GM23338 (cell line): ENCODE measurements at regions not wholly inside any gene's neighbourhood (a gene's known extent, or its start where the extent isn't known, plus 50 kb on each side); places are given as distances from the start of the nearest gene placed in this dataset.

Experiments used
- ATAC-seq: fragments of 200-7000 bp; cut with Tn5 transposase; 3 replicates; pipeline ENCODE4 v1.9.1; 2020
- DNase-seq: peaks from one replicate; pipeline ENCODE4 v3.0.0-alpha.2; 2015; ENCODE audit warnings: low spot score
- H2AFZ ChIP-seq: fragments of 200-600 bp; sonication (generic); 2 replicates; pipeline ENCODE4 v1.8.0; 2016; ENCODE audit warnings: antibody characterized with exemption, mild to moderate bottlenecking, moderate library complexity
- H3F3A ChIP-seq: fragments of 200-600 bp; sonication (generic); replicated peaks from 2 replicates; pipeline ENCODE4 v1.8.0; 2017; ENCODE audit warnings: antibody characterized with exemption, mixed run types, low read depth
- H3K27ac ChIP-seq: fragments of 200-600 bp; sonication (generic); 2 replicates; pipeline ENCODE4 v1.6.1; 2016; ENCODE audit warnings: low read depth
- H3K27me3 ChIP-seq: fragments of 200-600 bp; sonication (generic); 2 replicates; pipeline ENCODE4 v1.8.0; 2016; ENCODE audit warnings: mild to moderate bottlenecking, mixed run types, moderate library complexity; ENCODE audit not compliant: insufficient read depth
- H3K36me3 ChIP-seq: fragments of 200-600 bp; sonication (generic); 2 replicates; pipeline ENCODE4 v1.8.0; 2016; ENCODE audit warnings: mild to moderate bottlenecking; ENCODE audit not compliant: insufficient read depth
- H3K4me1 ChIP-seq: fragments of 200-600 bp; sonication (generic); 2 replicates; pipeline ENCODE4 v1.8.0; 2016; ENCODE audit warnings: mild to moderate bottlenecking, moderate library complexity; ENCODE audit not compliant: insufficient read depth
- H3K4me2 ChIP-seq: fragments of 200-600 bp; sonication (generic); 2 replicates; pipeline ENCODE4 v1.7.1; 2017; ENCODE audit warnings: mixed run types
- H3K4me3 ChIP-seq: fragments of 200-600 bp; sonication (generic); 2 replicates; pipeline ENCODE4 v1.6.1; 2016; ENCODE audit warnings: mixed run types
- H3K79me2 ChIP-seq: fragments of 200-600 bp; sonication (generic); replicated peaks from 2 replicates; pipeline ENCODE4 v1.8.0; 2017; ENCODE audit warnings: mild to moderate bottlenecking; ENCODE audit not compliant: insufficient read depth
- H3K9me2 ChIP-seq: fragments of 200-600 bp; sonication (generic); 2 replicates; pipeline ENCODE4 v1.8.0; 2017; ENCODE audit not compliant: insufficient read depth
- H4K20me1 ChIP-seq: fragments of 200-600 bp; sonication (generic); replicated peaks from 2 replicates; pipeline ENCODE4 v1.8.0; 2017; ENCODE audit warnings: mild to moderate bottlenecking; ENCODE audit not compliant: insufficient read depth
- H3K27ac Mint-ChIP-seq: 2 replicates; pipeline ENCODE4 v1.8.0; 2020; ENCODE audit warnings: inconsistent platforms, mild to moderate bottlenecking, moderate library complexity, mixed read lengths
- H3K27me3 Mint-ChIP-seq: 3 replicates; pipeline ENCODE4 v1.8.0; 2022; ENCODE audit warnings: low read depth, mild to moderate bottlenecking, moderate library complexity, mixed read lengths, inconsistent platforms; ENCODE audit not compliant: insufficient read depth, poor library complexity
- H3K36me3 Mint-ChIP-seq: 3 replicates; pipeline ENCODE4 v1.8.0; 2021; ENCODE audit warnings: low read depth, mild to moderate bottlenecking, inconsistent platforms, moderate library complexity, mixed read lengths
- H3K4me1 Mint-ChIP-seq: 3 replicates; pipeline ENCODE4 v1.8.0; 2020; ENCODE audit warnings: mild to moderate bottlenecking, inconsistent platforms, mixed read lengths
- H3K4me3 Mint-ChIP-seq: 3 replicates; pipeline ENCODE4 v1.8.0; 2021; ENCODE audit warnings: moderate library complexity, mild to moderate bottlenecking, inconsistent platforms, mixed read lengths
- H3K9me3 Mint-ChIP-seq: 3 replicates; pipeline ENCODE4 v1.8.0; 2020; ENCODE audit warnings: moderate library complexity, mild to moderate bottlenecking, inconsistent platforms, mixed read lengths
- CREB1 ChIP-seq: fragments of 250-450 bp; sonication (Bioruptor Pico); IDR thresholded peaks from 2 replicates; pipeline ENCODE4 v1.5.0; 2020; ENCODE audit warnings: low read depth, mild to moderate bottlenecking, moderate library complexity
- ETS1 ChIP-seq: IDR thresholded peaks from 2 replicates; pipeline ENCODE4 v1.6.1; 2016; ENCODE audit warnings: antibody characterized with exemption
- EZH2 ChIP-seq: fragments of 200-600 bp; sonication (generic); IDR thresholded peaks from one replicate; pipeline ENCODE4 v1.8.0; 2017; ENCODE audit warnings: antibody characterized with exemption, mild to moderate bottlenecking, low read depth; ENCODE audit not compliant: unreplicated experiment
- EZH2phosphoT487 ChIP-seq: fragments of 200-600 bp; sonication (generic); IDR thresholded peaks from one replicate; pipeline ENCODE4 v1.8.1; 2018; ENCODE audit warnings: antibody characterized with exemption; ENCODE audit not compliant: unreplicated experiment
- JUNB ChIP-seq: IDR thresholded peaks from one replicate; pipeline ENCODE4 v1.6.1; 2016; ENCODE audit warnings: antibody characterized with exemption; ENCODE audit not compliant: unreplicated experiment
- NANOG ChIP-seq: IDR thresholded peaks from 2 replicates; pipeline ENCODE4 v1.6.1; 2016; ENCODE audit warnings: antibody characterized with exemption, borderline replicate concordance
- POLR2AphosphoS5 ChIP-seq: IDR thresholded peaks from 2 replicates; pipeline ENCODE4 v1.6.1; 2016; ENCODE audit warnings: antibody characterized with exemption, low read depth
- STAT1 ChIP-seq: IDR thresholded peaks from one replicate; pipeline ENCODE4 v1.6.1; 2016; ENCODE audit warnings: antibody characterized with exemption; ENCODE audit not compliant: unreplicated experiment
- ZNF114 ChIP-seq: fragments of 250-450 bp; sonication (Bioruptor Pico); IDR thresholded peaks from 2 replicates; pipeline ENCODE4 v1.5.0; 2020; ENCODE audit warnings: mild to moderate bottlenecking, moderate library complexity
- ZNF331 ChIP-seq: fragments of 250-450 bp; sonication (Bioruptor Pico); IDR thresholded peaks from 2 replicates; pipeline ENCODE4 v1.5.0; 2020; ENCODE audit warnings: low read depth, mild to moderate bottlenecking, moderate library complexity
- ZNF462 ChIP-seq: fragments of 250-450 bp; sonication (Bioruptor Pico); IDR thresholded peaks from 2 replicates; pipeline ENCODE4 v1.5.0; 2020; ENCODE audit warnings: mild to moderate bottlenecking, moderate library complexity
- TF ChIP-seq, protein P1 (sequence below), 2 experiments: fragments of 200-600 bp in 1 of 2; sonication (generic) in 1 of 2; conservative IDR thresholded peaks; 2 replicates each; pipeline versions ENCODE4 v1.5.1 to v1.6.1; 2016 to 2017; ENCODE audit warnings: antibody characterized with exemption in 2 of 2, low read depth in 2 of 2, mild to moderate bottlenecking in 2 of 2, moderate library complexity in 1 of 2
- TF ChIP-seq, protein P2 (sequence below): IDR thresholded peaks from one replicate; pipeline ENCODE4 v1.6.1; 2018; ENCODE audit warnings: antibody characterized with exemption; ENCODE audit not compliant: unreplicated experiment

- H3F3A ChIP-seq, result no peaks in the 10 kb centered on the region
- ATAC-seq, result peak; percentile 47; the same call in 2 of the 3 replicates
- no peaks in the 10 kb centered on the region for H4K20me1 ChIP-seq
- no peak for TF ChIP-seq ZNF462
- TF ChIP-seq EZH2, result no peak
- TF ChIP-seq ZNF331 (CRISPR knock-in tag), result no peak
- TF ChIP-seq, protein P1, sequence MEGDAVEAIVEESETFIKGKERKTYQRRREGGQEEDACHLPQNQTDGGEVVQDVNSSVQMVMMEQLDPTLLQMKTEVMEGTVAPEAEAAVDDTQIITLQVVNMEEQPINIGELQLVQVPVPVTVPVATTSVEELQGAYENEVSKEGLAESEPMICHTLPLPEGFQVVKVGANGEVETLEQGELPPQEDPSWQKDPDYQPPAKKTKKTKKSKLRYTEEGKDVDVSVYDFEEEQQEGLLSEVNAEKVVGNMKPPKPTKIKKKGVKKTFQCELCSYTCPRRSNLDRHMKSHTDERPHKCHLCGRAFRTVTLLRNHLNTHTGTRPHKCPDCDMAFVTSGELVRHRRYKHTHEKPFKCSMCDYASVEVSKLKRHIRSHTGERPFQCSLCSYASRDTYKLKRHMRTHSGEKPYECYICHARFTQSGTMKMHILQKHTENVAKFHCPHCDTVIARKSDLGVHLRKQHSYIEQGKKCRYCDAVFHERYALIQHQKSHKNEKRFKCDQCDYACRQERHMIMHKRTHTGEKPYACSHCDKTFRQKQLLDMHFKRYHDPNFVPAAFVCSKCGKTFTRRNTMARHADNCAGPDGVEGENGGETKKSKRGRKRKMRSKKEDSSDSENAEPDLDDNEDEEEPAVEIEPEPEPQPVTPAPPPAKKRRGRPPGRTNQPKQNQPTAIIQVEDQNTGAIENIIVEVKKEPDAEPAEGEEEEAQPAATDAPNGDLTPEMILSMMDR (conservative IDR thresholded peaks at IDR 0.05; ENCODE audit: low read depth in 2 of 2), result no peak
- no peak for TF ChIP-seq JUNB
- no peak for TF ChIP-seq CREB1 (CRISPR knock-in tag)
- TF ChIP-seq ZNF114 (CRISPR knock-in tag), result no peak
- no peak for TF ChIP-seq ETS1
- TF ChIP-seq, protein P2, sequence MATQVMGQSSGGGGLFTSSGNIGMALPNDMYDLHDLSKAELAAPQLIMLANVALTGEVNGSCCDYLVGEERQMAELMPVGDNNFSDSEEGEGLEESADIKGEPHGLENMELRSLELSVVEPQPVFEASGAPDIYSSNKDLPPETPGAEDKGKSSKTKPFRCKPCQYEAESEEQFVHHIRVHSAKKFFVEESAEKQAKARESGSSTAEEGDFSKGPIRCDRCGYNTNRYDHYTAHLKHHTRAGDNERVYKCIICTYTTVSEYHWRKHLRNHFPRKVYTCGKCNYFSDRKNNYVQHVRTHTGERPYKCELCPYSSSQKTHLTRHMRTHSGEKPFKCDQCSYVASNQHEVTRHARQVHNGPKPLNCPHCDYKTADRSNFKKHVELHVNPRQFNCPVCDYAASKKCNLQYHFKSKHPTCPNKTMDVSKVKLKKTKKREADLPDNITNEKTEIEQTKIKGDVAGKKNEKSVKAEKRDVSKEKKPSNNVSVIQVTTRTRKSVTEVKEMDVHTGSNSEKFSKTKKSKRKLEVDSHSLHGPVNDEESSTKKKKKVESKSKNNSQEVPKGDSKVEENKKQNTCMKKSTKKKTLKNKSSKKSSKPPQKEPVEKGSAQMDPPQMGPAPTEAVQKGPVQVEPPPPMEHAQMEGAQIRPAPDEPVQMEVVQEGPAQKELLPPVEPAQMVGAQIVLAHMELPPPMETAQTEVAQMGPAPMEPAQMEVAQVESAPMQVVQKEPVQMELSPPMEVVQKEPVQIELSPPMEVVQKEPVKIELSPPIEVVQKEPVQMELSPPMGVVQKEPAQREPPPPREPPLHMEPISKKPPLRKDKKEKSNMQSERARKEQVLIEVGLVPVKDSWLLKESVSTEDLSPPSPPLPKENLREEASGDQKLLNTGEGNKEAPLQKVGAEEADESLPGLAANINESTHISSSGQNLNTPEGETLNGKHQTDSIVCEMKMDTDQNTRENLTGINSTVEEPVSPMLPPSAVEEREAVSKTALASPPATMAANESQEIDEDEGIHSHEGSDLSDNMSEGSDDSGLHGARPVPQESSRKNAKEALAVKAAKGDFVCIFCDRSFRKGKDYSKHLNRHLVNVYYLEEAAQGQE, result no peak
- no peak for TF ChIP-seq EZH2phosphoT487
- no peak for TF ChIP-seq POLR2AphosphoS5
- no peak for TF ChIP-seq NANOG
- TF ChIP-seq STAT1, result no peak
- Mint-ChIP-seq H3K36me3 (no peaks in the 10 kb centered on the region), H3K27me3 (no peaks in the 10 kb centered on the region), H3K27ac (no peak overlapping the region), H3K4me1 (no peaks in the 10 kb centered on the region), H3K9me3 (no peaks in the 10 kb centered on the region; the same call in 2 of the 3 replicates), H3K4me3 (no peak overlapping the region)
- H3K4me2 ChIP-seq, result no peak overlapping the region
- no peak overlapping the region for H3K4me3 ChIP-seq
- no peaks in the 10 kb centered on the region for H3K27me3 ChIP-seq
- DNase-seq, result peak; percentile 20
- no peaks in the 10 kb centered on the region for H3K4me1 ChIP-seq
- no peaks in the 10 kb centered on the region for H3K79me2 ChIP-seq
- no peaks in the 10 kb centered on the region for H3K36me3 ChIP-seq
- H3K27ac ChIP-seq, result no peak overlapping the region
- no peaks in the 10 kb centered on the region for H3K9me2 ChIP-seq
- peak overlapping the region; percentile 48; the same call in 1 of the 2 replicates for H2AFZ ChIP-seq
These were observed 74.5 kb upstream of the MYOCD start for GRCh38 chr17:12591021-12591735.
